ENCODE measurements at regions not wholly inside any gene's neighbourhood (a gene's known extent, or its start where the extent isn't known, plus 50 kb on each side); places are given as distances from the start of the nearest gene placed in this dataset.

DNA sequence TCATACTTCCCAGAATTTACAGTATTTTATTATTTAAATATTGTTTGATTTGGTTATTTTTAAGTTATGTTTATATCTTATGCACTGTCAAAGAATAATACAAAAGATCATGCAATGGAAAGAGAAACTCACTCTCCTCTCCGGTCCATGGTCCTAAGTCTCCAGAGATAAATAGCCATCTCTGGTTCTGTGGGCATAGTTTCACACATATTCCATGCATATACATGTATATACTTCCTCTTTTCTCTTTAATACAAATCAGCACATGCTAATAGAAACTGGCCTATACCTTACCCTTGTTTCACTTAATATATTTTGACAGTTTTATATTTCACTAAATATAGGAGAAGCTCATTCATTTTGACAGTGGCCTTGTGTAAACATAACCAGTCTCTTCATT, 901.7 kb upstream of the CITED2 start:
- FAIRE-seq = no peak
- no peaks in the 10 kb centered on the region for H3K36me3 Mint-ChIP-seq (ENCODE audit: low read depth, unreplicated experiment)
- Histone ChIP-seq H3K4me3 (ENCODE audit: insufficient read depth, low read depth, low read length) (no peak overlapping the region), H3K27ac (ENCODE audit: low read depth, low read length) (no peak overlapping the region), H3K4me2 (ENCODE audit: low read length) (no peak overlapping the region), H3K27me3 (ENCODE audit: insufficient read depth, low read length) (no peaks in the 10 kb centered on the region), H3K4me1 (ENCODE audit: insufficient read depth, low read length) (no peaks in the 10 kb centered on the region), H4K20me1 (ENCODE audit: insufficient read depth, low read length) (no peaks in the 10 kb centered on the region), H3K9me3 (ENCODE audit: insufficient read depth, low read depth, low read length) (no peaks in the 10 kb centered on the region), H3K36me3 (ENCODE audit: insufficient read depth, low read length) (no peaks in the 10 kb centered on the region), H3K79me2 (ENCODE audit: insufficient read depth, low read length) (no peaks in the 10 kb centered on the region), H3K9ac (ENCODE audit: low read length) (no peak overlapping the region), H2AFZ (ENCODE audit: low read depth, low read length) (no peak overlapping the region)
- DNase-seq (ENCODE audit: low read depth) = no peak
- no peaks in the 10 kb centered on the region for H3K27me3 Mint-ChIP-seq (ENCODE audit: low read depth, unreplicated experiment)
- no peak overlapping the region for H3K27ac Mint-ChIP-seq (ENCODE audit: unreplicated experiment)
- no peak for TF ChIP-seq EZH2 (IDR thresholded peaks at IDR 0.05; ENCODE audit: insufficient read depth, low read length)
- TF ChIP-seq, protein P1, sequence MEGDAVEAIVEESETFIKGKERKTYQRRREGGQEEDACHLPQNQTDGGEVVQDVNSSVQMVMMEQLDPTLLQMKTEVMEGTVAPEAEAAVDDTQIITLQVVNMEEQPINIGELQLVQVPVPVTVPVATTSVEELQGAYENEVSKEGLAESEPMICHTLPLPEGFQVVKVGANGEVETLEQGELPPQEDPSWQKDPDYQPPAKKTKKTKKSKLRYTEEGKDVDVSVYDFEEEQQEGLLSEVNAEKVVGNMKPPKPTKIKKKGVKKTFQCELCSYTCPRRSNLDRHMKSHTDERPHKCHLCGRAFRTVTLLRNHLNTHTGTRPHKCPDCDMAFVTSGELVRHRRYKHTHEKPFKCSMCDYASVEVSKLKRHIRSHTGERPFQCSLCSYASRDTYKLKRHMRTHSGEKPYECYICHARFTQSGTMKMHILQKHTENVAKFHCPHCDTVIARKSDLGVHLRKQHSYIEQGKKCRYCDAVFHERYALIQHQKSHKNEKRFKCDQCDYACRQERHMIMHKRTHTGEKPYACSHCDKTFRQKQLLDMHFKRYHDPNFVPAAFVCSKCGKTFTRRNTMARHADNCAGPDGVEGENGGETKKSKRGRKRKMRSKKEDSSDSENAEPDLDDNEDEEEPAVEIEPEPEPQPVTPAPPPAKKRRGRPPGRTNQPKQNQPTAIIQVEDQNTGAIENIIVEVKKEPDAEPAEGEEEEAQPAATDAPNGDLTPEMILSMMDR (IDR thresholded peaks at IDR 0.05; ENCODE audit: insufficient read depth, low read depth, low read length) = no peak
- no peak overlapping the region for H3K4me3 Mint-ChIP-seq (ENCODE audit: unreplicated experiment)
- no peaks in the 10 kb centered on the region for H3K9me3 Mint-ChIP-seq (ENCODE audit: unreplicated experiment)
- no peaks in the 10 kb centered on the region for H3K4me1 Mint-ChIP-seq (ENCODE audit: low read depth, unreplicated experiment)

DNA sequence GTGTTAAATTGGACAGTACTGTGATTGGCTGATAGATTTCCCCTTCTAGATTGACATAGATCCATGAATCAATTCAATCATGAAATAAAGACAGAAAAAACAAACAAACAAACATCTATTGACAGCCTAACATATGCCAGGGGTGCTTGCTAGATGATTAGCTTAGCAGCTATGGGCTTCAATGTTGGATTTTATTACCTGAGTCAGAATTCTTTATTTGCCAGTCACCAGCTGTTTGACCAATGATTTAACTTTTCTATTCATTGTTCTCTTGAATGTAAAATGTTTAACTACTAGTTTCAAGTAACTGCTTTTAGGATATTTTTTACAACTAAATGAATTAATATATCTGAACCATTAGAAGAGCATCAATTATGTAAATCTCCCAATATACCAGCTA, 901.3 kb upstream of the CITED2 start:
- Histone ChIP-seq H3K27ac (ENCODE audit: low read depth, low read length) (no peak overlapping the region), H3K4me2 (ENCODE audit: low read length) (no peak overlapping the region), H3K9me3 (ENCODE audit: insufficient read depth, low read depth, low read length) (no peaks in the 10 kb centered on the region), H3K4me1 (ENCODE audit: insufficient read depth, low read length) (no peaks in the 10 kb centered on the region), H3K4me3 (ENCODE audit: insufficient read depth, low read depth, low read length) (no peak overlapping the region), H4K20me1 (ENCODE audit: insufficient read depth, low read length) (no peaks in the 10 kb centered on the region), H3K79me2 (ENCODE audit: insufficient read depth, low read length) (no peaks in the 10 kb centered on the region), H3K27me3 (ENCODE audit: insufficient read depth, low read length) (no peaks in the 10 kb centered on the region), H3K9ac (ENCODE audit: low read length) (no peak overlapping the region), H3K36me3 (ENCODE audit: insufficient read depth, low read length) (no peaks in the 10 kb centered on the region), H2AFZ (ENCODE audit: low read depth, low read length) (no peak overlapping the region)
- H3K27ac Mint-ChIP-seq (ENCODE audit: unreplicated experiment) = no peak overlapping the region
- H3K4me1 Mint-ChIP-seq (ENCODE audit: low read depth, unreplicated experiment) = no peaks in the 10 kb centered on the region
- TF ChIP-seq EZH2 (IDR thresholded peaks at IDR 0.05; ENCODE audit: insufficient read depth, low read length) = no peak
- TF ChIP-seq, protein P1 (IDR thresholded peaks at IDR 0.05; ENCODE audit: insufficient read depth, low read depth, low read length) = no peak
- no peaks in the 10 kb centered on the region for H3K9me3 Mint-ChIP-seq (ENCODE audit: unreplicated experiment)
- no peak for DNase-seq (ENCODE audit: low read depth)
- no peak for FAIRE-seq
- H3K27me3 Mint-ChIP-seq (ENCODE audit: low read depth, unreplicated experiment) = no peaks in the 10 kb centered on the region
- H3K4me3 Mint-ChIP-seq (ENCODE audit: unreplicated experiment) = no peak overlapping the region
- H3K36me3 Mint-ChIP-seq (ENCODE audit: low read depth, unreplicated experiment) = no peaks in the 10 kb centered on the region

DNA sequence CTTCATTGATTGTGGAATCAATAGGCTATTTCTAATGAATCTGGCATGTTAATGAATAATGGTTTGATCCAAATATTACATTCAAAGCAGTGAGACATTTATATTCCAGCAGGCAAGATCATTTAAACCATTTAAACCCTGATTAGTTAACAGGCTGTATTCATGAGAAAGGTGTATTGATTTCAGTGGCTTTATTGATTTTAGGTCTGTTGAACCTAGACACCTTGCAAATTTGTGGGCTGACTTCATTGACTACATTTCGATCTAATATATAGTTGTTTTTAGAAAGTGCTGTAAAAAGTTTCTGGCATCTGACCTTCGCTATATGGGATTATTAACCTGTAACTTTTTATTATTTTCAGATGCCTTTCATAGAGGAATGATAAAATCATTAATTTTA, 900.1 kb upstream of the CITED2 start:
- Histone ChIP-seq H3K27ac (ENCODE audit: low read depth, low read length) (no peak overlapping the region), H3K27me3 (ENCODE audit: insufficient read depth, low read length) (no peaks in the 10 kb centered on the region), H3K9me3 (ENCODE audit: insufficient read depth, low read depth, low read length) (no peaks in the 10 kb centered on the region), H3K36me3 (ENCODE audit: insufficient read depth, low read length) (no peaks in the 10 kb centered on the region), H3K79me2 (ENCODE audit: insufficient read depth, low read length) (no peaks in the 10 kb centered on the region), H3K9ac (ENCODE audit: low read length) (no peak overlapping the region), H2AFZ (ENCODE audit: low read depth, low read length) (no peak overlapping the region), H3K4me3 (ENCODE audit: insufficient read depth, low read depth, low read length) (no peak overlapping the region), H3K4me1 (ENCODE audit: insufficient read depth, low read length) (no peaks in the 10 kb centered on the region), H4K20me1 (ENCODE audit: insufficient read depth, low read length) (no peaks in the 10 kb centered on the region), H3K4me2 (ENCODE audit: low read length) (no peak overlapping the region)
- H3K4me3 Mint-ChIP-seq (ENCODE audit: unreplicated experiment) = no peak overlapping the region
- H3K4me1 Mint-ChIP-seq (ENCODE audit: low read depth, unreplicated experiment) = no peaks in the 10 kb centered on the region
- H3K27me3 Mint-ChIP-seq (ENCODE audit: low read depth, unreplicated experiment) = no peaks in the 10 kb centered on the region
- FAIRE-seq (no peak), DNase-seq (ENCODE audit: low read depth) (no peak)
- no peak overlapping the region for H3K27ac Mint-ChIP-seq (ENCODE audit: unreplicated experiment)
- H3K9me3 Mint-ChIP-seq (ENCODE audit: unreplicated experiment) = no peaks in the 10 kb centered on the region
- TF ChIP-seq, protein P1 (IDR thresholded peaks at IDR 0.05; ENCODE audit: insufficient read depth, low read depth, low read length) = no peak
- TF ChIP-seq EZH2 (IDR thresholded peaks at IDR 0.05; ENCODE audit: insufficient read depth, low read length) = no peak
- H3K36me3 Mint-ChIP-seq (ENCODE audit: low read depth, unreplicated experiment) = no peaks in the 10 kb centered on the region
